ENCODE measurements at regions not wholly inside any gene's neighbourhood (a gene's known extent, or its start where the extent isn't known, plus 50 kb on each side); places are given as distances from the start of the nearest gene placed in this dataset.

- no peaks in the 10 kb centered on the region for H4K20me1 ChIP-seq (ENCODE audit: low read depth, low read length)
Observed at GRCh38 chr5:7043797-7044196, 330.6 kb downstream of the TENT4A start.

GRCh38 chr5:7047511-7048261, 334.5 kb downstream of the TENT4A start:
- Histone ChIP-seq H3K4me2 (ENCODE audit: low read depth, low read length, poor library complexity, severe bottlenecking) (no peak overlapping the region), H3F3A (ENCODE audit: insufficient read depth) (no peaks in the 10 kb centered on the region), H3K36me3 (ENCODE audit: low read length) (no peaks in the 10 kb centered on the region), H4K20me1 (ENCODE audit: low read depth, low read length) (no peaks in the 10 kb centered on the region), H3K9ac (ENCODE audit: low read length) (no peak overlapping the region), H3K27me3 (ENCODE audit: low read length) (no peaks in the 10 kb centered on the region), H3K4me3 (ENCODE audit: insufficient read depth, low read length, poor library complexity, severe bottlenecking) (no peak overlapping the region), H3K79me2 (ENCODE audit: insufficient read depth, low read length) (no peaks in the 10 kb centered on the region), H3K27ac (ENCODE audit: low read depth, low read length) (no peak overlapping the region), H2AFZ (ENCODE audit: low read depth, low read length, severe bottlenecking) (no peak overlapping the region), H3K9me3 (ENCODE audit: insufficient read depth, low read length) (no peaks in the 10 kb centered on the region), H3K9me2 (replicated peaks; ENCODE audit: insufficient read depth, low read length) (no peaks in the 10 kb centered on the region)
- no peak for TF ChIP-seq CTCF (IDR thresholded peaks at IDR 0.05; ENCODE audit: insufficient read depth, low read length, poor library complexity, severe bottlenecking)

More at GRCh38 chr5:7043797-7044196, 330.6 kb downstream of the TENT4A start:
- Histone ChIP-seq H3K9me2 (replicated peaks; ENCODE audit: insufficient read depth, low read length) (no peaks in the 10 kb centered on the region), H3K9ac (ENCODE audit: low read length) (no peak overlapping the region), H3K4me3 (ENCODE audit: insufficient read depth, low read length, poor library complexity, severe bottlenecking) (no peak overlapping the region), H3K27ac (ENCODE audit: low read depth, low read length) (no peak overlapping the region), H3K4me2 (ENCODE audit: low read depth, low read length, poor library complexity, severe bottlenecking) (no peak overlapping the region), H3F3A (ENCODE audit: insufficient read depth) (no peaks in the 10 kb centered on the region), H3K9me3 (ENCODE audit: insufficient read depth, low read length) (no peaks in the 10 kb centered on the region), H3K79me2 (ENCODE audit: insufficient read depth, low read length) (no peaks in the 10 kb centered on the region), H2AFZ (ENCODE audit: low read depth, low read length, severe bottlenecking) (no peak overlapping the region), H3K27me3 (ENCODE audit: low read length) (no peaks in the 10 kb centered on the region), H3K36me3 (ENCODE audit: low read length) (no peaks in the 10 kb centered on the region)
- TF ChIP-seq CTCF (IDR thresholded peaks at IDR 0.05; ENCODE audit: insufficient read depth, low read length, poor library complexity, severe bottlenecking), result no peak
- no peak for TF ChIP-seq EZH2phosphoT487 (conservative IDR thresholded peaks at IDR 0.05; ENCODE audit: low read length)

- Histone ChIP-seq H4K20me1 (ENCODE audit: low read depth, low read length) (no peaks in the 10 kb centered on the region), H2AFZ (ENCODE audit: low read depth, low read length, severe bottlenecking) (no peak overlapping the region), H3F3A (ENCODE audit: insufficient read depth) (no peaks in the 10 kb centered on the region), H3K4me3 (ENCODE audit: insufficient read depth, low read length, poor library complexity, severe bottlenecking) (no peak overlapping the region), H3K4me2 (ENCODE audit: low read depth, low read length, poor library complexity, severe bottlenecking) (no peak overlapping the region), H3K27me3 (ENCODE audit: low read length) (no peaks in the 10 kb centered on the region), H3K9me2 (replicated peaks; ENCODE audit: insufficient read depth, low read length) (no peaks in the 10 kb centered on the region), H3K36me3 (ENCODE audit: low read length) (no peaks in the 10 kb centered on the region), H3K9me3 (ENCODE audit: insufficient read depth, low read length) (no peaks in the 10 kb centered on the region), H3K9ac (ENCODE audit: low read length) (no peak overlapping the region), H3K27ac (ENCODE audit: low read depth, low read length) (no peak overlapping the region), H3K79me2 (ENCODE audit: insufficient read depth, low read length) (no peaks in the 10 kb centered on the region)
- TF ChIP-seq EZH2phosphoT487 (conservative IDR thresholded peaks at IDR 0.05; ENCODE audit: low read length) (no peak), CTCF (IDR thresholded peaks at IDR 0.05; ENCODE audit: insufficient read depth, low read length, poor library complexity, severe bottlenecking) (no peak)
Observed at GRCh38 chr5:7050986-7051385, 337.8 kb downstream of the TENT4A start.

Measured in SU-DHL-6 (cell line).